ENCODE measurements at regions not wholly inside any gene's neighbourhood (a gene's known extent, or its start where the extent isn't known, plus 50 kb on each side); places are given as distances from the start of the nearest gene placed in this dataset.

GRCh38 chr16:79329967-79330366, 270.6 kb downstream of the MAF start:
- DNase-seq (ENCODE audit: low read depth), result no peak

- DNase-seq (ENCODE audit: low read depth), result no peak
Measured at GRCh38 chr16:79329166-79329521, 271.4 kb downstream of the MAF start.

- no peak for DNase-seq (ENCODE audit: low read depth)
Measured at GRCh38 chr16:79328402-79329165, 272.0 kb downstream of the MAF start.

GRCh38 chr16:79327836-79328235, 272.7 kb downstream of the MAF start:
- no peak for DNase-seq (ENCODE audit: low read depth)

- no peak for DNase-seq (ENCODE audit: low read depth)
Measured at GRCh38 chr16:79326549-79326948, 274.0 kb downstream of the MAF start.

- no peak for DNase-seq (ENCODE audit: low read depth)
Measured at GRCh38 chr16:79325226-79325945, 275.2 kb downstream of the MAF start.

- no peak for DNase-seq (ENCODE audit: low read depth)
Measured at GRCh38 chr16:79320956-79321355, 279.6 kb downstream of the MAF start.

GRCh38 chr16:79318143-79318899, 282.2 kb downstream of the MAF start:
- DNase-seq (ENCODE audit: low read depth), result no peak

GRCh38 chr16:79317521-79317920, 283.0 kb downstream of the MAF start:
- no peak for DNase-seq (ENCODE audit: low read depth)

GRCh38 chr16:79317026-79317425, 283.5 kb downstream of the MAF start:
- DNase-seq (ENCODE audit: low read depth), result no peak

GRCh38 chr16:79316004-79316458, 284.5 kb downstream of the MAF start:
- DNase-seq (ENCODE audit: low read depth), result no peak

- no peak for DNase-seq (ENCODE audit: low read depth)
Measured at GRCh38 chr16:79312502-79312901, 288.0 kb downstream of the MAF start.

GRCh38 chr16:79310710-79311109, 289.8 kb downstream of the MAF start:
- no peak for DNase-seq (ENCODE audit: low read depth)

- DNase-seq (ENCODE audit: low read depth), result no peak
Measured at GRCh38 chr16:79309606-79310005, 290.9 kb downstream of the MAF start.

- no peak for DNase-seq (ENCODE audit: low read depth)
Measured at GRCh38 chr16:79307214-79307613, 293.3 kb downstream of the MAF start.

GRCh38 chr16:79305074-79305473, 295.5 kb downstream of the MAF start:
- DNase-seq (ENCODE audit: low read depth), result no peak

- peak; percentile 62 for DNase-seq (ENCODE audit: low read depth)
Measured at GRCh38 chr16:79303959-79304387, 296.6 kb downstream of the MAF start.

GRCh38 chr16:79303206-79303605, 297.3 kb downstream of the MAF start:
- DNase-seq (ENCODE audit: low read depth), result no peak

- DNase-seq (ENCODE audit: low read depth), result no peak
Measured at GRCh38 chr16:79302731-79303130, 297.8 kb downstream of the MAF start.

GRCh38 chr16:79301051-79301450, 299.5 kb downstream of the MAF start:
- no peak for DNase-seq (ENCODE audit: low read depth)

- DNase-seq (ENCODE audit: low read depth), result no peak
Measured at GRCh38 chr16:79298894-79299799, 301.4 kb downstream of the MAF start.
